ENCODE measurements at regions not wholly inside any gene's neighbourhood (a gene's known extent, or its start where the extent isn't known, plus 50 kb on each side); places are given as distances from the start of the nearest gene placed in this dataset.
"Not testable (repeated sequence)": the region's sequence is repeated elsewhere in the genome, so short reads cannot be mapped to it uniquely, and the experiment has no call there.

DNA sequence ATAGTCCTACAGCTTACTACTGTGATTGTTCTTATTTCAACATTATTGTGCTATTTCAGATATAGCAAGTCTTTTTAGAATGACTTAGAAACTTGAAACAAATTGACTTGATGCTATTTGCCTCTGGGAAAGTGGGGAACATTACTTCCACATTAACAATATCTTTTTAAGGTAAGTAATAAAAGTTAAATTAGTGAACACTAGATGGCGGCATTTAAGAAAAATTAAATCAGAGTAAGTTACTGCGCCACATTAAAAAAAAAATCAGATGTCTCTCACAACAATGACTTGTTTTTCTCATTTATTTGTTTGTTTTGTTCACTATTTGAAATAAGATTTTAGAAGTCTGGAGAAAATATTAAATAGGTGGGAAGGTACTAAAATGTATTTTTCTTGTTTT is 1026.9 kb upstream of the SLIT2 start:
- no peaks in the 10 kb centered on the region for H3K4me1 ChIP-seq
- no peaks in the 10 kb centered on the region for H3K27me3 ChIP-seq (ENCODE audit: low read depth)
- intact Hi-C loops (cut with DNase I) = loop anchor here (10.0 kb wide), 1 partner anchor 1020 kb away; no protein-coding TSS in a partner anchor
- no peak overlapping the region for H3K4me3 ChIP-seq
- no peaks in the 10 kb centered on the region for H3K9me3 ChIP-seq
- ATAC-seq (no peak), DNase-seq (no peak)
- H3K27ac ChIP-seq = no peak overlapping the region
- H3K36me3 ChIP-seq = no peaks in the 10 kb centered on the region
- peak; percentile 18 for TF ChIP-seq CTCF (IDR thresholded peaks at IDR 0.05)

GRCh38 chr4:19216476-19216875 is 1035.2 kb upstream of the SLIT2 start:
- Histone ChIP-seq H3K4me3 (no peak overlapping the region), H3K9me3 (no peaks in the 10 kb centered on the region), H3K4me1 (no peaks in the 10 kb centered on the region), H3K36me3 (no peaks in the 10 kb centered on the region), H3K27ac (no peak overlapping the region), H3K27me3 (ENCODE audit: low read depth) (no peaks in the 10 kb centered on the region)
- no peak for ATAC-seq
- intact Hi-C loops (cut with DNase I) = no loop called here
- no peak for TF ChIP-seq CTCF (IDR thresholded peaks at IDR 0.05)
- no peak for DNase-seq

GRCh38 chr4:19214591-19215186 is 1037.0 kb upstream of the SLIT2 start:
- no peaks in the 10 kb centered on the region for H3K4me1 ChIP-seq
- H3K27me3 ChIP-seq (ENCODE audit: low read depth) = no peaks in the 10 kb centered on the region
- no peaks in the 10 kb centered on the region for H3K9me3 ChIP-seq
- H3K36me3 ChIP-seq = no peaks in the 10 kb centered on the region
- no peak overlapping the region for H3K27ac ChIP-seq
- no peak for DNase-seq
- H3K4me3 ChIP-seq = no peak overlapping the region
- ATAC-seq = no peak
- no peak for TF ChIP-seq CTCF (IDR thresholded peaks at IDR 0.05)
- intact Hi-C loops (cut with DNase I) = no loop called here

DNA sequence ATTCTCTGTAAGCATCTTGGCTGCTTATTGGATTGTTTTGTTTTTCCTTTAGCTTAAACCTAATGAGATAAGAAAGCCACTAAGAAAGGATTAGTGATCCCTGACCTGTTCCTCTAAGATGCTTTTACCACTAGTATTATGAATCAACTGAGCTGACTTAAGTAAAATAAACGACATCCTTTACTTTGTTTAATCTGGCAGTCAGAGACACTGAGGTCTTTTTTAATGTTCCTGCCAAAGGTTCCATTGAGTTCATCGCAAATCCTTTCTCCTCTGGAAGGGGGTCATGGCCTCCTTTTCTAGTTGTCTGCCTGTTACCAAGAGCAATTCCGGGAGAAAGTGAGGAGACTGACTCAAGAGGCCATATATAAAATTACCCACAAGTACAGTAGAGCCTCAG is 1038.3 kb upstream of the SLIT2 start:
- Histone ChIP-seq H3K9me3 (no peaks in the 10 kb centered on the region), H3K4me3 (no peak overlapping the region), H3K27me3 (ENCODE audit: low read depth) (no peaks in the 10 kb centered on the region), H3K4me1 (no peaks in the 10 kb centered on the region), H3K27ac (no peak overlapping the region), H3K36me3 (no peaks in the 10 kb centered on the region)
- TF ChIP-seq CTCF (IDR thresholded peaks at IDR 0.05) = no peak
- DNase-seq (no peak), ATAC-seq (no peak)
- intact Hi-C loops (cut with DNase I) = no loop called here

GRCh38 chr4:19205853-19206252 is 1045.9 kb upstream of the SLIT2 start:
- Histone ChIP-seq H3K27me3 (ENCODE audit: low read depth) (no peaks in the 10 kb centered on the region), H3K9me3 (no peaks in the 10 kb centered on the region), H3K4me1 (no peaks in the 10 kb centered on the region), H3K27ac (no peak overlapping the region), H3K4me3 (no peak overlapping the region), H3K36me3 (no peaks in the 10 kb centered on the region)
- ATAC-seq (no peak), DNase-seq (no peak)
- intact Hi-C loops (cut with DNase I) = no loop called here
- TF ChIP-seq CTCF (IDR thresholded peaks at IDR 0.05) = no peak

DNA sequence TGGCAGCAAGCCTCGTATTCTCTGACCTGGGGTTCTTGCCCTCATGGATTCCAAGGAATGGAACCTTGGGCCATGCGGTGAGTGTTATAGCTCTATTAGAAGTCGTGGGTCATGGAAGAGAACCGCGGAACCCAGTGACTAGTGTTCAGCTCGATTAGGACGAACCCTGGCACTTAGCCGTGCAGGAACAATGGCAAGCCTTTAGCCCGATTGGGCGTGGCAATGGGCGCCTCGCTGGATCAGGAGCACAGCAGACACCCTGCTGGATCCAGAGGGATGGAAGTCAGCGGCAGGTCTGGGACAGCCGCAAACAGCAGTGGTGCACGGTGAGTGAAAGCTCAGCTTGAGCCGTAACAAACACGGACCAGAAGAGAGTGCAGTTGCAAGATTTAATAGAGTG is 1053.9 kb upstream of the SLIT2 start:
- H3K4me3 ChIP-seq; H3K27ac ChIP-seq; H3K4me1 ChIP-seq; ATAC-seq; H3K9me3 ChIP-seq; H3K27me3 ChIP-seq (ENCODE audit: low read depth); DNase-seq; H3K36me3 ChIP-seq; intact Hi-C loops (cut with DNase I): not testable (repeated sequence)

Measured in lower lobe of right lung (tissue), 2 donors.